ENCODE measurements at regions not wholly inside any gene's neighbourhood (a gene's known extent, or its start where the extent isn't known, plus 50 kb on each side); places are given as distances from the start of the nearest gene placed in this dataset.

- no peaks in the 10 kb centered on the region for H3K79me1 ChIP-seq (ENCODE audit: insufficient read depth, low read depth, low read length, poor library complexity, severe bottlenecking)
- no peaks in the 10 kb centered on the region for H3K79me2 ChIP-seq (ENCODE audit: insufficient read depth, low read length)
- no peaks in the 10 kb centered on the region for H3K4me1 ChIP-seq (ENCODE audit: insufficient read depth, low read length)
- no peak for TF ChIP-seq CTCF (conservative IDR thresholded peaks at IDR 0.05)
- no peak overlapping the region for H2BK5ac ChIP-seq (ENCODE audit: insufficient read length, low read length)
- H3K27me3 Mint-ChIP-seq (ENCODE audit: low read depth): no peaks in the 10 kb centered on the region
- DNase-seq: no peak
- no peaks in the 10 kb centered on the region for H3K9me3 ChIP-seq (ENCODE audit: control insufficient read depth, low read depth, low read length)
- no peak overlapping the region for H2AFZ ChIP-seq (ENCODE audit: low read length)
- H3K9ac ChIP-seq (ENCODE audit: extremely low read depth, insufficient read length, low read length): no peak overlapping the region
- no peak overlapping the region for H3K27ac ChIP-seq (ENCODE audit: insufficient read length, low read depth, low read length)
- H2BK12ac ChIP-seq (ENCODE audit: insufficient read length, low read depth, low read length): no peak overlapping the region
- H3K4me3 Mint-ChIP-seq: no peak overlapping the region
- no peak overlapping the region for H2BK20ac ChIP-seq (ENCODE audit: low read depth, low read length, poor library complexity, severe bottlenecking)
- H3K36me3 Mint-ChIP-seq (ENCODE audit: insufficient read depth in 1 of 3, low read depth in 3 of 3): no peaks in the 10 kb centered on the region
- H4K5ac ChIP-seq (ENCODE audit: insufficient read length, low read depth, low read length): no peak overlapping the region
- no peaks in the 10 kb centered on the region for H3K23me2 ChIP-seq (ENCODE audit: insufficient read length, low read depth, low read length, poor library complexity, severe bottlenecking)
- H4K20me1 ChIP-seq (ENCODE audit: control insufficient read depth, insufficient read depth, insufficient read length): no peaks in the 10 kb centered on the region
- no peak overlapping the region for H3K18ac ChIP-seq (ENCODE audit: insufficient read length, low read depth, low read length)
- H3K4me2 ChIP-seq (ENCODE audit: insufficient read depth, insufficient read length, low read length): no peak overlapping the region
- no peak overlapping the region for H4K91ac ChIP-seq (ENCODE audit: insufficient read length, low read depth, low read length)
- H3K56ac ChIP-seq (ENCODE audit: insufficient read length, low read depth, low read length): no peak overlapping the region
- H3K23ac ChIP-seq (ENCODE audit: insufficient read length, low read depth, low read length): no peak overlapping the region
- H3K4me1 Mint-ChIP-seq: peaks cover 20 to 24% of the 10 kb centered on the region in 2 experiments
- H4K8ac ChIP-seq (replicated peaks; ENCODE audit: insufficient read length, low read depth, low read length): no peak overlapping the region
- H3K9me3 Mint-ChIP-seq: no peaks in the 10 kb centered on the region
- no peaks in the 10 kb centered on the region for H3K27me3 ChIP-seq (ENCODE audit: insufficient read depth, low read length)
- H2BK15ac ChIP-seq (ENCODE audit: low read depth, low read length): no peak overlapping the region
- H3K14ac ChIP-seq (ENCODE audit: insufficient read depth, low read length): no peak overlapping the region
- H2AK5ac ChIP-seq (ENCODE audit: insufficient read length, low read length): no peak overlapping the region
- H3K4ac ChIP-seq (ENCODE audit: low read depth, low read length): no peak overlapping the region
- H3T11ph ChIP-seq (ENCODE audit: low read length): no peak overlapping the region
- 0 out of 7 replicates have a peak overlapping the region, but pooled peaks of 1 of the 3 experiments have one; percentile 15 for H3K27ac Mint-ChIP-seq
- H2BK120ac ChIP-seq (ENCODE audit: low read depth, low read length, poor library complexity, severe bottlenecking): no peak overlapping the region
These were observed 98.6 kb downstream of the OGFRL1 start for GRCh38 chr6:71387179-71387578.
